Parathyroid adenoma (tissue), 2 donors: ENCODE measurements at regions not wholly inside any gene's neighbourhood (a gene's known extent, or its start where the extent isn't known, plus 50 kb on each side); places are given as distances from the start of the nearest gene placed in this dataset.

Experiments
- H2AFZ ChIP-seq: fragments of 300-600 bp; sonication (generic); one replicate; pipeline ENCODE4 v1.7.0; 2017; ENCODE audit warnings: antibody characterized with exemption, mild to moderate bottlenecking
- H3K27ac ChIP-seq: fragments of 300-600 bp; sonication (generic); one replicate; pipeline ENCODE4 v1.7.0; 2017
- H3K27me3 ChIP-seq: fragments of 300-600 bp; sonication (generic); one replicate; pipeline ENCODE4 v1.7.0; 2017; ENCODE audit warnings: low read length; ENCODE audit not compliant: control insufficient read depth, insufficient read depth
- H3K36me3 ChIP-seq: fragments of 300-600 bp; sonication (generic); one replicate; pipeline ENCODE4 v1.7.0; 2017; ENCODE audit warnings: low read length; ENCODE audit not compliant: control insufficient read depth, insufficient read depth
- H3K4me1 ChIP-seq: fragments of 300-600 bp; sonication (generic); one replicate; pipeline ENCODE4 v1.7.0; 2017; ENCODE audit warnings: control low read depth
- H3K4me2 ChIP-seq: fragments of 300-600 bp; sonication (generic); one replicate; pipeline ENCODE4 v1.7.0; 2017; ENCODE audit warnings: low read length
- H3K4me3 ChIP-seq: fragments of 300-600 bp; sonication (generic); one replicate; pipeline ENCODE4 v1.7.0; 2017; ENCODE audit warnings: low read depth, low read length
- H3K79me2 ChIP-seq: fragments of 300-600 bp; sonication (generic); one replicate; pipeline ENCODE4 v1.7.0; 2017; ENCODE audit warnings: control low read depth
- H3K9ac ChIP-seq: fragments of 300-600 bp; sonication (generic); one replicate; pipeline ENCODE4 v1.7.0; 2017; ENCODE audit warnings: mild to moderate bottlenecking
- H3K9me3 ChIP-seq: fragments of 300-600 bp; sonication (generic); one replicate; pipeline ENCODE4 v1.7.0; 2017; ENCODE audit warnings: low read length; ENCODE audit not compliant: control insufficient read depth
- CTCF ChIP-seq: fragments of 300-600 bp; sonication (generic); IDR thresholded peaks from one replicate; pipeline ENCODE4 v1.7.0; 2017; ENCODE audit warnings: antibody characterized with exemption, mild to moderate bottlenecking
- donor health status: primary hyperparathyroidism.

- TF ChIP-seq CTCF, result no peak
- no peaks in the 10 kb centered on the region for H3K4me1 ChIP-seq
- H3K27ac ChIP-seq, result no peak overlapping the region
- no peak overlapping the region for H2AFZ ChIP-seq
- H3K4me2 ChIP-seq, result no peak overlapping the region
- no peaks in the 10 kb centered on the region for H3K9me3 ChIP-seq
- H3K79me2 ChIP-seq, result no peaks in the 10 kb centered on the region
- H3K4me3 ChIP-seq, result no peak overlapping the region
- H3K36me3 ChIP-seq, result no peaks in the 10 kb centered on the region
- no peaks in the 10 kb centered on the region for H3K27me3 ChIP-seq
- H3K9ac ChIP-seq, result no peak overlapping the region
These were observed 1357.8 kb upstream of the CRIM1 start for GRCh38 chr2:34997779-34998178.

GRCh38 chr2:34995196-34995595 lies 1360.4 kb upstream of the CRIM1 start:
- Histone ChIP-seq H3K27me3 (no peaks in the 10 kb centered on the region), H2AFZ (no peak overlapping the region), H3K27ac (no peak overlapping the region), H3K4me2 (no peak overlapping the region), H3K4me3 (no peak overlapping the region), H3K36me3 (no peaks in the 10 kb centered on the region), H3K9ac (no peak overlapping the region), H3K9me3 (no peaks in the 10 kb centered on the region), H3K4me1 (no peaks in the 10 kb centered on the region), H3K79me2 (no peaks in the 10 kb centered on the region)
- TF ChIP-seq CTCF, result no peak

GRCh38 chr2:34991508-34992274 lies 1363.9 kb upstream of the CRIM1 start:
- TF ChIP-seq CTCF, result no peak
- H3K36me3 ChIP-seq, result no peaks in the 10 kb centered on the region
- H3K4me1 ChIP-seq, result no peaks in the 10 kb centered on the region
- no peak overlapping the region for H3K4me3 ChIP-seq
- no peak overlapping the region for H3K9ac ChIP-seq
- no peaks in the 10 kb centered on the region for H3K79me2 ChIP-seq
- no peaks in the 10 kb centered on the region for H3K27me3 ChIP-seq
- no peak overlapping the region for H3K4me2 ChIP-seq
- H2AFZ ChIP-seq, result no peak overlapping the region
- H3K27ac ChIP-seq, result no peak overlapping the region
- no peaks in the 10 kb centered on the region for H3K9me3 ChIP-seq

- no peaks in the 10 kb centered on the region for H3K27me3 ChIP-seq
- no peaks in the 10 kb centered on the region for H3K36me3 ChIP-seq
- H3K27ac ChIP-seq, result no peak overlapping the region
- no peaks in the 10 kb centered on the region for H3K9me3 ChIP-seq
- H3K79me2 ChIP-seq, result no peaks in the 10 kb centered on the region
- TF ChIP-seq CTCF, result no peak
- H3K4me3 ChIP-seq, result no peak overlapping the region
- no peak overlapping the region for H3K9ac ChIP-seq
- no peaks in the 10 kb centered on the region for H3K4me1 ChIP-seq
- no peak overlapping the region for H3K4me2 ChIP-seq
- H2AFZ ChIP-seq, result no peak overlapping the region
These were observed 1370.1 kb upstream of the CRIM1 start for GRCh38 chr2:34985474-34985873.

GRCh38 chr2:34980689-34981088 lies 1374.9 kb upstream of the CRIM1 start:
- no peak for TF ChIP-seq CTCF
- Histone ChIP-seq H3K4me1 (no peaks in the 10 kb centered on the region), H3K4me2 (no peak overlapping the region), H3K27ac (no peak overlapping the region), H3K9me3 (no peaks in the 10 kb centered on the region), H3K36me3 (no peaks in the 10 kb centered on the region), H3K4me3 (no peak overlapping the region), H3K27me3 (no peaks in the 10 kb centered on the region), H3K9ac (no peak overlapping the region), H3K79me2 (no peaks in the 10 kb centered on the region), H2AFZ (no peak overlapping the region)
